ENCODE measurements at regions not wholly inside any gene's neighbourhood (a gene's known extent, or its start where the extent isn't known, plus 50 kb on each side); places are given as distances from the start of the nearest gene placed in this dataset.
"Not testable (repeated sequence)": the region's sequence is repeated elsewhere in the genome, so short reads cannot be mapped to it uniquely, and the experiment has no call there.

DNA sequence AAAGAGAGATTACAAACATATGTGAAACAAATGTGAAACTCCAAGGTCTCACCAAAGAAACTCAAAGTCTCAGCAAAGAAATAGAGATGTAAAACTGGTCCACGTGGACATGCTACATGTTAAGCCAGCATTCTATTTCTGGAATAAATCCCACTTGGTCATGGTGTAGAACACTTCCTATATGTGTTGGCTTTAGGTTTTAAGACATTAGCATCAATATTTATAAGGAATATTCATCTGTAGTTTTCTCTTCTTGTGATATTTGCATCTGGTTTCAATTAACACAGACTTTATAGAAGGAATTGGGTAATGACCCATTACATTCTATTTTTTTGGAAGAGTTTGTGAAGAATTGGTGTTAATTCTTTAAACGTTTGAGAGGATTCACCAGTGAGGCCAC is 133.1 kb downstream of the COPS8 start:
- DNase-seq, result no peak

DNA sequence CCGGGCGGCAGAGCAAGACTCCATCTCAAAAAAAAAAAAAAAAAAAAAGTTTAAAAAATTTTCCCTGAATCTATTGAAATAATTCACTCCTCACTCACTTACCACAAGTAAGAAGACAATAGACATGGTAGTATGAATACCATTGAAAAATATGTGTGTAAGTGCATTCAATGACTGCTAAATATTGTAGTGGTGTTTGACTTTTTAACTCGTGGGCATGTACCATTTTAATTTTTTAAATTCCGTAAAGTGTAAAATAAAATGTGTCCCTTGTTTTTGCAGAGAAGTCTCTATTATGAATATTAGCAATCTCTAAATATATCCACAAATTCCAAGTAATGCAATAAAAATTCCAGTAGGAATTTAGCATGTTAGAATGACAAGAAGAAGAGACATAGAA is 134.1 kb downstream of the COPS8 start:
- no peak for DNase-seq

DNA sequence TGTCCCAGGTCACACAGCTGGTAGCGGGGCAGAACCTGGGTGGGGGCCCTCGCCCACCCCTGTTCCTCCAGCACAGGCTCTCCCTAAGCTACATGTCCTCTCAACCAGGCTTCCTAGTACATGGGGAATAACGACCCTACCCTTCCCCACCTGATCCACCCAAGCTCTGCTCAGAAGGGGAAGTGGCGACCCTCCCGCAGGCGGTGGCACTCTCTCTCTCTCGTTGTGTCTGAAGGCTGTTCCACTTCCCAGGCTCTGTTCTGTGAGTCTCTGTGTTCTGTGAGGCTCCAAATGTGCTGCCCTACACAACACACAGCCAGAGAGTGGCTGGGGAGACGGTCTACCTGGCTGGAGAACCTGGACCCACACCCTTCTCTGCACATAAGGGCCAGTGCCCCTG is 135.8 kb downstream of the COPS8 start:
- no peak for DNase-seq

DNA sequence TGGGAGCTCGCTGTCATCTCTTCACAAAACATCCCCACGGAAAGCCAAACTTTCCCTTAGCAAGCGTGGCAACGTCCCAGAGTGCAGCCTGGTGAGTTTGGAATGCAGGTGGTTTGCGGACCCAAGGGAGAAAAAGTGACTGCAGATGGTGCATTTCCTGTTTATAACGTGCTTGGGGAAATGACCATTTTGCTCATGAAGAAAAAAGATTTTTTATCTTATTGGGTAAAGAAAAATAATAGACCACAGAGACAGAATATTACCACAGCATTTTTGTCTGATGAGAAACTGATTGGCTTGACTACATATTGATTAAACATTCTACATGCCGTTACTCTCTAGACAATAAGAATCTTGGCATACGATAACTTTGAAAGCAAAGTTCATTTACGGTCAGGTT is 136.5 kb downstream of the COPS8 start:
- no peak for DNase-seq

DNA sequence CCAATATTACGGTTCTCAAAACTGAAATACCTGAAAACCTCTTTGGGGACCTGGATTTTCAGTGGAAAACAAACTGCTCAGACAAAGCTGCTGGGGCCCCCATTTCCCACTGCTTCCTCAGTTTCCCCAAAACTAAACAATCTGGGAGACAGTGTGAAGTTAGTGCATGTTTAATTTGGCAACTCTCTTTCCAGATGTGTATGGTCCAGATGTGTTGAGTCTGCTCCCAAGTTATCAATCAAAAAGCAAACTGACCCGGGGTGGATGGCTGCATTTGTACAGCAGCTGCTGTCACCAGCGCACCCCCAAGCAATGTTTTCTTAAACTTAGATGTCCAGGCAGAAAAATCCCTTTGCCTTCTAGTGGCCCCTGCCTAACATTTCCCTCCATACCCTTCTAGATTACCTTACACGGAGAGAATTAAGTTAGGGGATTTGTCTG is 136.9 kb downstream of the COPS8 start:
- no peak for DNase-seq

DNA sequence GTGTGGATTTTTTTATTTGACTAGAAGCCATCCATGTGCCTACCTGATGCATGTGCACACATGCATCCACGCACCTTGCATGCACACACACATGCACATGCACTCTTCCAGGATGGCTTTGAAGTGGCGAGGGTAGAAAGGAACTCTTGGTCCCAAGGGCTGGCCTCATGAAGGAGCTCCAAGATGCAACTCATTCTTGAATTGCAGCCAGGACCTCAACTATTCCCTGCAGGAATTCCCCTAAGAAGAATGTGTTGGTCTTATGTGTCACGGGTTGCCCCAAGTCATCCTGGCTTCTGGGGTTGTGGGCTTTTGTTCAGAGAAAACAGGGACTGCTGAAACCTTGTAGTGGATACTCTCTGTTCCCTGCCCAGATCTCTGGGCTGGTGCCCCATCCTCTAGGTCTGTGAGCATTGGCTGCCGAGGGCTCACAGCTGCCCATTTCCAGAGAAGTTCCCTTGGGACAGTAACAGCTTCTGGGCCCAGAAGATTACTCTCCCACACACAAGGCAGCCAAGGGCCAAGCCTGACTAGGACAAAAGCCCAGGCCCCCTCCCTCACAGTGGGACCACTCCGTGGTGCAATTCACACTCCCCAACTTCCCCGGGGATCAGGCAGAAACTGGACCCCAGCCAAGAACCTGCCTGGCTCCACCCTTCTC is 137.6 kb downstream of the COPS8 start:
- no peak for DNase-seq

DNA sequence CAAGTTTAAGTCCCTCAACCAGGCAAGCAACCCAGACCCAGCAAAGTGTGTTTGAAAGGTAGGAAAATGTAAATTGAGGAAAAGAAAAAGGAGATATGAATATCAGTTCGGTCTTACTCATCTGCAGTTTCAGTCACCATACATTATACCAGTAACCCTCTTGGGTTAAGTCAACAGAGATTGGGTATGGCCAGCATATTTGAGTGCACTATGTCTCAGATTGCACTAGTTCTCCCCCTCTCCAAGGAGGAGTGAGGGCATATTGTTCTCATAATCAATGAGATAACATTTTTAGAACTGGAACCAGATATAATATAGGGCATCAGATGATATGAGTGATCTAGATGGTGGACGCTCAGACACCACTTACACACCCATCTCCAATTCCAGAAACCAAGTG is 141.5 kb downstream of the COPS8 start:
- no peak for DNase-seq

- DNase-seq, result no peak
Observed at GRCh38 chr2:237227592-237228280, 142.0 kb downstream of the COPS8 start.

DNA sequence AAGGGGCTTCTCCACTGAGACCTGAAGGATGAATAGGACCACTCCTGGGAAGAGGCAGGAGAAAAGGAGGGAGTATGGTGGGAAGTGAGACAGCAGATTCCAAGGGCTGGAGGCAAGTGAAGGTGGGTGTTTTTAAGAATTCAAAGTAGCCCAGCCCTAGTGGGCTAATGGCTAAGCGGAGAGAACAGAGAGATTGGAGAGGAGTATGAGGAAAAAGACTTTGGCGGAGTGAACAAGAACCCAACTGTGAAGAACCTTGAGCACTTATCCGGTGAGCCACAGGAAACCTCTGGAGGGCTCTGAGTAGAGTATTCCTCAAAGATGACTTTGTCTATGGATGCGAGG is 142.6 kb downstream of the COPS8 start:
- no peak for DNase-seq

DNA sequence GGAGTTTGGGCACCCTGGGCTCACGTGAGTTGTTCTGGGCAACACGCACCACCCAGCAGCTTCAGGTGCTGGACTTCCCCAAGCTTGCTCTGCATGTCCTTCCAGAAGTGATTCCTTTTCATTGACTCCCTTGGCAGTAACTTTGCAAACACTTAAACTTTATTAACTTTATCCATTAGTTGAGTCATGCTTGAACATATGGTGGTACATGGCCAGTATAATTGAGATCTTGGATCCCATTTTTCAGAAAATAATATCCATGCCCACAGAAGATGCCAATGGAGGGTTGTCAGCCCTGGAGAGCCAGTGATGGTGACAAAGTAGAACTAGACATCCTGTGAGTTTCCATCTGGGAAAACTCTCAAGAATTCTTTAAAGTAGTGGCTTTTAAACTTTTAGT is 144.2 kb downstream of the COPS8 start:
- no peak for DNase-seq

- no peak for DNase-seq
Observed at GRCh38 chr2:237230355-237230754, 144.7 kb downstream of the COPS8 start.

DNA sequence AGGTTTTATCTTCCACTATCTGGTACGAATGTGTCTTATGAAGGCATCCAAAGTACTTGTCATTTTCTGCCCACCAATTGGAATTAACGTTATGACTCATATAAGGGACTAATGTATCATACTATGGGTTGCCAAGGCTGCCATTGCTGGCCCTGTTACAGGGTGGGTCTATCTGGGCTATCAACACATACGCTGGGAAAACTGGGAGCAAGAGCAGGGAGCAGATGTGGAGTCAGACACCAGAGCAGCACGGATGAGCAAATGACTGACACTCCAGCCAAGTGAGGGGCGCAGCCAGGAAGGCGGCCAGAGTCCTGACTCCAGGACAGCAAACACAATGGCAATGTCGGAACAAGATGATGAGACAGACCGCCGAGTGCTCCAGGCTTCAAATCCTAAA is 145.9 kb downstream of the COPS8 start:
- DNase-seq, result no peak

GRCh38 chr2:237232166-237232565 is 146.5 kb downstream of the COPS8 start:
- no peak for DNase-seq

DNA sequence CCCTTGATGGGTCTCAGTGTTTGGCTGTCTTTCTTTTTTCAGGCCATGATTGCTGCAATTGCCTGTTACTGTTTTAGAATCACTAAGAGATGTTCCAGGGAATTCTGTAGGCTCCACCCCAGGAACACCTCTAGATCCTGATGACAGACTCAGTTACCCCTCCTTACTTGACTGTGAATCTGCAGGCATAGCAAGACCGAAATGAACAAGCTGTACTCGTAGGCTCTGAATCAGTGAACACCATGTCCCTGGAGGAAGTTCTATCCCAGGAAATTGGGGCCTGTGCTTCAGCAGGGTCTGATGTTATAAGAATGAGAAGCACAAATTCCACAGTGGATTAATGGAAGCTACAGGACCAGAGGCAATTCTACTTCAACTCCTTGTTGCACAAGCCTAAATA is 148.6 kb downstream of the COPS8 start:
- no peak for DNase-seq

DNA sequence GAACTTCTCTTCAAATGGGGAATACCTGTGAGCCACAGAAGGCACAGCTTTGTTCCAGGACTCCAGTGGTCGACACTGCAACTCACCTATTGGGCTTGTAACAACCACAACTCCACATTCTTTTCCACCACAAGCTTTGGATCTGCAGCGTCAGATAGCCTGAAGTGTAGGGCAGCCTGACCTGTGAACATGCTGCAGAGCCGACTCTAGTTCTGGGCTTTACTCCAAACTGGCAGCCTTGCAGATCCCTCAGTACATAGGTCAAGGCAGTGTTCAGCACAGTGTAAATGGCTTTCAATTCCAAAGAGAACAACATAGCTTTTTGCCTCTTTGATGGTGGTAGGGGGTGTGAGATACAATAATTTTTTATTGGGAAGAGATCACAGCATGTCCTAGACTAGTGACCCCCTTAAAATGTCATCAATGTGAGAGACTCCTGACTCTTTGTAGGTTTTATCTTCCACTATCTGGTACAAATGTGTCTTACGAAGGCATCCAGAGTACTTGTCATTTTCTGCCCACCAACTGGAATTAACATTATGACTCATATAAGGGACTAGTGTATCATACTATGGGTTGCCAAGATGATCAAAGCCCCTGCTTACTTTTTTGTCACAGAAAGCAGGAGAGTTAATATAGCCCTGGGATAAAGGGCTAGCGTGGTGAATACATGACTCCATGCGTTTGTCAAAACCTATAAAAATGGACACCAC is 149.8 kb downstream of the COPS8 start:
- DNase-seq, result no peak

DNA sequence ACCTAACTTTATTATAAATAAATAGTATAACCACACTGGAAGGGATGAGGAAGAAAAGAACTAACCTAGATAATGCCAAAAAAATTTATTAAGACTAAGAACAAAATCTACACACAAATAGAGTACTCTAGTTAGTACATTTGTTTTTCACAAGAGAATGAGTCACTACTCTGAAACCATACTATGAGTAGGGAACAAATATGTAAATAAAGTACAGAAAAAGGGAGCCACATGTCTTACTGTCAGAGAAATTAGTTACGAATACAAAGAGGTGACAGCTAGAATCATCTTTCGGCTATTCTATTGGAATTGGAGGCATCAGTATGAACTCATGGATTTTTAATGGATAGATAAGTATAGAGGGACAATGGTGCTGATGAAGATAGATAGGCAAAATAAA is 150.5 kb downstream of the COPS8 start:
- DNase-seq, result no peak

DNA sequence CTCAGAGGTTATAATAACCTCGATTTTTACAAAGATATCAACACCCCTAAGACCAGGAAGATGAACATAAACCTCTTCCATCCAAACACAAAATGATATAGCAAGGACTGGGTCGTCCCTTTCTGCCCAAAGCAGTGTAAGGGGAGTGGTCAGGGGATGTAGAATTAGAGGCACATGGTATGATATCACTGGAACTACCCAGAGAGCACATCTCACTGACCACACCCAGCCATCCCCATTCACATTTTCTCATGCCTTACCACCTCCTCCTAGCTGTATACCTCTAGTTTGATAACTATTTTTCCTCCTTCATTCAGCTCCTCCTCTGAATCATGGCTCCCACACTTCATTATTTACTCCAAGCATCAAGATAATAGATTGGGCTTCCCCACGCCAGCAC is 152.6 kb downstream of the COPS8 start:
- no peak for DNase-seq

GRCh38 chr2:237240252-237240651 is 154.6 kb downstream of the COPS8 start:
- DNase-seq, result no peak

GRCh38 chr2:237240868-237241267 is 155.2 kb downstream of the COPS8 start:
- DNase-seq, result not testable (repeated sequence)

- no peak for DNase-seq
Observed at GRCh38 chr2:237242091-237242536, 156.4 kb downstream of the COPS8 start.

DNA sequence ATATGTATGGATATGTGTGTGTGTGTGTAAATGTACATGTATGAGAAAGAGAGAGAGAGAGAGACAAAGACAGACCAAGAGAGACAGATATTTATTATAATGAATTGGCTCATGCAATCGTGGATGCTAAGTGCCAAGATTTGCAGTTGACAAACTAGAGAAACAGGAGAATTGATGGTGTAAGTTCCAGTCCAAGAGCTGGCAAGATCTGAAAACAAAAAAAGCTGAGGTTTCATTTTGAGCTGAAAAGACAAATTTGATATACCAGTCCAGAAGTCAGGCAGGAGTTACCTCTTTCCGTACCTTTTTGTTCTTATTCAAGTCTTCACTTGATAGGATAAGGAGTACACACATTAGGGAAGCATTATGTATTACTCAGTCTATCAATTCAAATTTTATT is 157.8 kb downstream of the COPS8 start:
- no peak for DNase-seq

GRCh38 chr2:237244178-237244577 is 158.5 kb downstream of the COPS8 start:
- DNase-seq, result no peak

DNA sequence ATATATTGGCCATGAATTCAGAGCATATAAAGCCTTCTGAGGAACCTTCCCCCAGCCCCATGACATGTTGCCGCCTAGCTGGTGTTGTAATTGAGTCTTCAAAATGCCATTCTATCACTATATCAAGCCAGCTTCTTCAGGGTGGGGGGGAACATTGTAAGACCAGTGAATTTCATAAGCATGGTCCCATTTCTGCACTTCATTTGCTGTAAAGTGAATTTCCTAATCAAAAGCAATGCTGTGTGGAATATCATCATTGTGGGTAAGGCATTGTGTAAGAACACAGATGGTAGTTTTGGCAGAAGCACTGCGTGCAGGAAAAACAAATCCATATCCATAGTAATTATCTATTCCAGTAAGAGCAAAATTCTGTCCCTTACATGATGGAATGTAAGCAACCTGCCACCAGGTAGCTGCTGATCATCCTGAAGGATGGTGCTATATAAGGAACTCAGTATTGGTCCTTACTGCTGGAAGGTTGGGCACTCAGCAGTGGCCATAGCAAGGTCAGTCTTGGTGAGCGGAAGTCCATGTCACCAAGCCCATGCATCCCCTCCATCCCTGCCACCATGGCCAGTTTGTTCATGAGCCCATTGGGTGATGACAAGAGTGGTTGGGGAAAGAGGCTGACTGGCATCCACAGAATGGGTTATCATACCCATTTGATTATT is 159.4 kb downstream of the COPS8 start:
- DNase-seq, result no peak

GRCh38 chr2:237250599-237250998 is 163.4 kb downstream of the COL6A3 start:
- DNase-seq, result no peak
